Iris pigment epithelial cell (primary cell): ENCODE measurements at regions not wholly inside any gene's neighbourhood (a gene's known extent, or its start where the extent isn't known, plus 50 kb on each side); places are given as distances from the start of the nearest gene placed in this dataset.

Experiments used
- DNase-seq: peaks from one replicate; pipeline ENCODE4 v3.0.0-alpha.2; 2011; ENCODE audit warnings: low read depth

DNA sequence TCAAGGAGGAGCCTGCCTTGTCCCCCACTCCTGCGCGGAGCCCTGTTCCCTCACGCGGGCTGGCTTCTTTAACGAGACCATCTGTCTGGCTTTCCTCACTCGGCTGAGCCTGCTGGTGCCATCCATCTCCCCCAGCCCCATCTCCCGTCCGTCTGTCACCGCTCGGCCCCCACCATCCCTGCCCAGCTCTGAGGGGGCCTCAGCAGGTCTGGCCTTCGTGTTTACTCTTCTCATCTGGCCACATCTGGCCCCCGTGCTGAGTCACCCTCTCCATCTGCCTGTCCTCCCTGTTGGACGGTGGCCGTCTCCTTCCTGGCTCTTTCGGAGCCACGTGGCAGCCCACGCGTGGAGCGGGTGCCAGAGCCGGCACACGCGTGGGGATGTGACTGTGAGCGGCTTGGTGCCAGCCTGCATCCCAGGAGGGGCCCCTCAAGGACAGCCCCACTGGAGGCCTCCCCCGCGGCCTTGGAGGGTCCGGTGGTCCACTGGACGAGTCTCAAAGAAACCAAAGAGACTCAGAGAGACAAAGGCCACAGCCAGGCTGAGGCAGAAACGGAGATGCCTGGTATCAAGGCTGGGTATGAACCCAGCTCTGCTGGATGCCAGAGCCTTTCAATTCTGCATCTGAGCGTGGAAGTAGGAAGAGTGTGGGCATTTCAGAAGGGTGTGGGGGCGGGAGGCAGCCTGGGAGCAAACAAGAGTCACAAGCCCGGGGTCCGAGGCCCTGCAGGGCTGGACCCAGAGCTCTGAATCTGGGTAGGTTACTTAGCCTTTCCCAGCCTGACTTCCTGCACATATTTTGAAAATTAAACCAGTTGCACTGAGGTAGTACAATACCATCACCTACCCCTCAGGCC is 76.7 kb upstream of the UNC5A start:
- no peak for DNase-seq

- no peak for DNase-seq
Observed at GRCh38 chr5:176734756-176735342, 75.5 kb upstream of the UNC5A start.

- DNase-seq: no peak
Observed at GRCh38 chr5:176735383-176736265, 74.7 kb upstream of the UNC5A start.

DNA sequence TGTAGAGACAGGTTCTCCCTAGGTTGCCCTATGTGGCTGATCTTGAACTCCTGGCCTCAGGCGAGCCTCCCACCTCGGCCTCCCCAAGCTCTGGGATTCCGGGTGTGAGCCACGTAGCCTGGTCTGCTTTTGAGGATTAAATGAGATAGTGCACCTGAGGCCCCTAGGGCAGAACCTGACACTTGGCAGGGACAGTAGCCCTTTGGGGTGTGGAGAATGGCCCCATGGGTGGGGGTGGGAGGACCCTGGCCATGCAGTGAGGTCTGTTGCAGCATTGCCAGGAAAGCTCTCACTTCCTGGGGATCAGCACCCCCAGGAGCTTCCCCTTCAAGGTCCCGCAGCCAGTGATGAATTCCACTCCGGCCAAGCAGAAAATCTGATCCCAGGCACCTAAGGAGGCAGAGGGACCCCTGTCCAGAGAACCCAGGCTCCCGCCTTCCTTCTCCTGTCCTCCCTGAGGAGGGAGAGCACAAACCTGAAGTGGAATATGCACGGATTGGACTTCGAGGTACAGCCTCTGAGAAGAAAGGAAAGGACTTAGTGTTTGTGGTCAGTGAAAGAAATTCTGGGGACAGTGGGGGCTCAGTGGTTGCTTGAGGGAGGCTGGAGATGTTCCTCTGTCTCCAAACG is 73.9 kb upstream of the UNC5A start:
- DNase-seq: no peak

DNA sequence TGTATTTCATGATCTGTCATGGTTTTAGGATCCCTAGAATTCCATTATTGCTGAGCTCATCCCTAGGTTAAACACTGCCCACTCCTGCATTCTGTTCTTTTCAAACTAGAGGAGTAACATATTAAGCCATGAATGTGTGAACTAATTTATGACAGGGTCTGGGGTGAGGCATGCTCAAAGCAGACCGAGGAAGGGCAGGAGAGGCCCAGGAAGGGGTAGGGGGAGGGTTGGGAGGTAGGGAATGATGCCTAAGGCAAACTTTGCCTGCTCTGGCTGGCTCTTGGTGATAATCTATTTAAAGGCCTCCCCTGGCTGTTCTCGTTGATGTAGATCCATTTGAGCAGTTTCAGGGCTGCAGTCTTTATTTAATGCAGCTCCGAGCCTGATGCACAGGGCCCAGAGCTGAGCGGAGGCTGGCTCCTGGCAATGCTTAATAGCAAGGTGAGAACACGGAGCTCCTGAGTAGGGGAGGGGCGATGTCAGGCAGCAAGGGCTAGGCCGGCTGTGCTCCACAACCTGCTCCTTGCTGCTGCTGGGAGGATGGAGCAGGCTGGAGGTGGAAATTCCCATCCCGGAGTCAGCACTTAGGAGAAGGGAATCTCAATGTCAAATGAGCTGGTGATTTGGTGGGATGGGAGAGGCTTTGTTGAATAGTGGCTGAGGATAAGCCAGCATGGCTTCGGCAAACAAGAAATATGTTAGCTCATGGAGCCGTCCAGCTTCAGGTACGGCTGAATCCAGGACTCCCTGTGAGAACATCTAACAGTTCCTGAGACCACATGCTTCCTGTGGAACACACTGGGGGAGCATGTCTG is 73.2 kb upstream of the UNC5A start:
- DNase-seq: no peak

DNA sequence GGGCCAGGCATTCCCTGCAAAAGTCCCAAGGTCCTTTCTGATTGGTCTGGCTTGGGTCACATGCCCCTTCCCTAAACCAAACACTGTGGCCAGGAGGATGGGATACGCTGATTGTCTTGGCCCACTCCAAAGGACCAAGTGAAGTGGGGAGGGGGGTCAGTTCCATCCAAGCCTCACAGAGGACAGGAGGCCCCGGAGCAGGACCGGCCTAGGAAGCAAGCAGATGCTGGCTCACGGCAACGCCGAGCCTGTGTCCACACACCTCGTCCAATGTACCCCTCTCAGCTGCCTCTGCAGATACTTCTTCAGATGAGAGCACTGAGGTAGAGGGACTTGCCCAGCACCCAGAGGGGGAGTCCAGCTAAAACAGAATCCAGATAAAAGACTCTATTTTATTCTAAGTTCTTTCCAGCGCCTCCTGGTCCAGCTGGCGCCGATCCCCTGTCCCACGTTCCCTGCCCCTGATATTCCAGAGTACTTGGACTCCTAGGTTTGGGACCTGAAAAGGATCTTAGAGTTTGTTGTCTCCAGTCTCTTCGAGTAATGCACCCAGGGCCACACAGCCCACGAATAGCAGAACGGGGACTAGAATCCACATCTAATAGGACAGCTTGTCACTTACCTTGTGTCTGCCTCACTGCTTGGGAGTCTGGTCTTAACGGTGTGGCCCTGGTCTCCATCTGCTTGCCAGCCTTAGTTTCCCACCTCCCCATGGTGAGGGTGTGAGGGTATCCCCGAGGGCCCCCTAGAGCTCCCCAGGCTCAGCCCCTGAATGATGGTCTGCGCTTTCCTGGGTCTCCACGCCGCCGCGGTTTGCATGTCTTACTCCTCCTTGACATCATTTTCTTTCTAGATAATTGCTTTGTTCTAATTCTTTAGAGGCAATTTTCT is 72.4 kb upstream of the UNC5A start:
- DNase-seq: no peak

GRCh38 chr5:176738637-176739250 is 71.6 kb upstream of the UNC5A start:
- no peak for DNase-seq

DNA sequence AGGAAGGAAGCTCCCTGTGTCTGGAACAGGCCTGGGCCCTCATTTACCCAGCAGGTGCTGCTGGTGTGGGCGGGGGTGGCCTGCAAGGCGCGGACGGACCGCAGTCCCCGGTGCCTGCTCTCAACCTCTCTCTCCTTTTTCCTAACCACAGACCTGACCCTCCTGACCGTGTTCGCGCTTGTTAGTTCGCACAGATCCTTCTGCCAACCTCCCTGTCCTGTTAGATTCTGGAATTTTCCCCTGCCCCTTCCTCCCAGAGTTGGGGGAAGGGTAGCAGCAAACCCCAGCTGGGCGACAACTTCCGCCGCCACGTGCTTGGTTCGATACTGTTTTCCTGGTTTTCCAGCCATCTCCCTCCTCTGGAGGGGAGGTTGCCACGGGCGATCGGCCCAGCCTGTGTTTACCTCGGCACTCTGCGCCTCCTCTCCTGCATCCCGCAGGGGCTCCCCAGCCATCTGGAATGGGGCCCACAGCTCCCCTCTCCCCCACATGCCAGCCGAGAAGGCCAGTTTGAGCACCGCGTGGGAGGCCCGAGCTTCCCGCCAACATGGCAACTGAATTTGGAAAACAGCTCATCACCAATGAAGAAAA is 70.8 kb upstream of the UNC5A start:
- DNase-seq: no peak

DNA sequence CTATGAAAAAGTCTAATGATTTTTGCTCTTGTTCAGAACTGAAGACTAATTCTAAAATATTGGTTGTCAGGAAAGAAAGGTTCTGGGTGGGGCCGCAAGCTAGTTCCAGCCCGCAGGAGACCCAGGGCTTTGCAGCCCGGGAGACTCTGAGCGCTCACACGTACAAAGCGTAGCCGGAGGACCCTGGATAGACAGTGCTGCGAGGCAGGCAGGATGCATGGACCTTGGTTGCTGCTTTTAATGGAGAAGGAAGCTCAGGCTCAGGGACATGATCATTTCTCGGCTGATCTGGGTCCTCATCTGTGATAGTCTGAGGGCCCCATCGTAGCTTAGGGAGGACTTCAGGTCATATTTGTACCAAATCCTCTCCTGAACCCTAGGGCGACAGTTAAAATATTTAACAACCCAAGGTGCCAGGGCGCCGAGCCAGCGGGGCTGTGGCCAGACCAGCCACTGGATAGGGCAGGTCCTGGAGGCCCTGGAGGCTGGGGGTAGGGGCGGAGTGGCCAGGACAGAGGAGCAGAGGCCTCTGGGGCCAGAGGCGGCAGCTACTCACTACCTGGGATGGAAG is 70.1 kb upstream of the UNC5A start:
- DNase-seq: no peak

- no peak for DNase-seq
Observed at GRCh38 chr5:176740702-176741496, 69.5 kb upstream of the UNC5A start.

- no peak for DNase-seq
Observed at GRCh38 chr5:176741561-176742211, 68.7 kb upstream of the UNC5A start.

- no peak for DNase-seq
Observed at GRCh38 chr5:176742246-176743105, 67.9 kb upstream of the UNC5A start.

DNA sequence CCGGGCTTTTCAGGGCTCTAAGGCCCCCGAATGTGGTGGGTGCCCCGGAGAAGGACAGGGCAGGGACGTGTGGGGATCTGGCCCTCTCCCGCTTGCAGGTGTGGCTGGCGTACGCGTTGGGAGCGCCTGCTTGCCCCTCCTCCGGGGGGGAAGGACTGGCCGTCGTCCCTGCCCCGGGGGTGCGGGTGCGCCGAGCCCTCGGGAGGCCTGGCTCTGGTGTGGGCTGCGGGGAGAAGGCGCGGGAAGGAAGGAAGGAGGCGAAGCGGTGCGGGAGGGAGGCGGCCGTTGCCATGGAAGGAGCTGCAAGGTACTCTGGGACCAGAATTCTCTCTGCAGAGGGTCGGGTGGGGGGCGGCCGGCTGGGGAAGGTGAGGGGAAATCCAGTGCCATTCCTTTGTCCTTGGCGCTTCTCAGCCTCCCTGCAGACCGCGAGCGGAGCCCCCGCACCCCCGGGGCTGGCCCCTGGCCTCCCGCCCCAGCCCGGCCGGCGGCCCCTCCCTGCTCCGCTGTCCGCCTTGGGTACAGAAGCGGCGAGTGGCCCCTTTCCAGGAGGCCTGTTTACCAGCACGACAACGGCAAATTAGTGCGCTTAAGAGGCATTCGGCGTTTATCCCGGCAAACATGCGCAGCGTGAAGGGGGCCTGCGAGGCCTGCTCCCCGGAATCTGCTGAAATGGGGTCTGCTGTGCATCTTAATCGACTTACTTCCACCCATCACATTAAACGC is 67.1 kb upstream of the UNC5A start:
- DNase-seq: no peak

DNA sequence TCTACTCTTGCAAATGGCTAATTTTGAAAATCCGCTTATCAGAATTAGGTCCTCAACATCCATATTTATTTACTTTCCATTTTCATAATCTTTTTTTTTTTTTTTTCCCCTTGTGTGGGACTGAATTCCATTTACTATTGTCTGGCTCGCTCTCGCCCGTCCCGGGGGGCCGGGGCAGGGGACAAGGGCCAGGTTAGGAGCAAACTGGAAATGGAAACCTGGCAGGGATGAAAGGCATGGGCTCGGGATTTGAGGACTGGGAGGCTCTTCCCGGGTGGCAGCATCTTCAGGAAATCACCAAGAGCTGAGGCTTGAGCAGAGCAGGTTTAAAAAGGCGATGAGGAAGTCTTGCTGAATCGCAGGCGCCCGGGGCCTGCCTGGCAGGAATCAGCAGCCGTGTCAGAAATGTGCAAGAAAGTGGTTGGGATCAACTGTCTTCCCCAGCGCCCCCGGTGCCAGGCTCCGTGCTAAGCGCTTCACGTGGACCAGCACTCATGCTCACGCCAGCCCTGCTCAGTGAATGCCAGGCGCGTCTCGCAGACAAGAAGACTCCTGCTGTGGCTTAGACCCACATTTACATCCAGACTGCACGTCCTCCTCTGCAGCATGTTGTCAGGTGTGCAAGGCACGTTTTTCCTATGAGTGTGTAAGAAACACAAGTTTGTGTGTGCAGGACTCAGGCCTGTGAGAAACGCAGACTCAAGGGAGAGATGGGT is 66.3 kb upstream of the UNC5A start:
- no peak for DNase-seq

DNA sequence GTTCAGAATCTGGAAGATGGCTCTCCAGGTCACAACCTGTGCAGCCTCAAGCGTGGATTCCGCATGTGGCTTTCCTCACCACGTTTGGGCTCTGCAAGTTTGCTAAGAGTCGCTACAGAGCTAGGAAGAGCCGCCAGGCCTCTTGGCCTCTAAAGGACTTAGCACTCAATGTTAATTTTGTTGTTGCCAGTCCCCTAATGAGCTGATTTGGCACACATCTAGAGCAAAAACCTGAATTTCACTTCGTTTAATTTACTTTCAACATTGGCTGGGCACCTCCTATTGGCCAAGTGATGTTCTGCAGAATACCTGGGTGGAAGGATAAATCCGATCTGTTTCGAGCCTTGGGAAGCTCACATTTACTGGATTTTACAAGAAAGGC is 65.8 kb upstream of the UNC5A start:
- no peak for DNase-seq

DNA sequence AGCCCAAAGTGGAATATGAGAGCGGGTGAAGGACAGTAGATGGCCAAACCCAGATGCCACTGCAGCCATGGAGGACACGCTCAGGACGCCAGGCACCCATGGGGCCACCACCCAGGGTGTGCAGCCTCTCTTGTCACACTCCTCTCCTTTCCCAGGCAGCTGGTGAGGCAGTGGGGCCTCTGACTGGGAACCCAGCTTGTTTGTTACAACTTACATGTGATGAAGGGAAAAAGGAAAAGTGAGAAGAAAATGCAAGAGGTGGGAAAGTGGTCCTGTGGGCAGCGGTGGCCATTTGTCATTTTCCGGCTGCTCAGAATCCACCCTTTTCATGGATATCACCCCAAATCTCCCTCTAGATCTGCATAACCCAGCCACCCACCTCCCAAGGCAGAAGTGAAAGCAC is 62.7 kb upstream of the UNC5A start:
- no peak for DNase-seq
